SKM-1 (cell line): ENCODE measurements at regions not wholly inside any gene's neighbourhood (a gene's known extent, or its start where the extent isn't known, plus 50 kb on each side); places are given as distances from the start of the nearest gene placed in this dataset.

Experiments
- DNase-seq: peaks from one replicate; lab custom pipeline; 2025; ENCODE audit not compliant: unreplicated experiment; lab: John Stamatoyannopoulos, UW

DNA sequence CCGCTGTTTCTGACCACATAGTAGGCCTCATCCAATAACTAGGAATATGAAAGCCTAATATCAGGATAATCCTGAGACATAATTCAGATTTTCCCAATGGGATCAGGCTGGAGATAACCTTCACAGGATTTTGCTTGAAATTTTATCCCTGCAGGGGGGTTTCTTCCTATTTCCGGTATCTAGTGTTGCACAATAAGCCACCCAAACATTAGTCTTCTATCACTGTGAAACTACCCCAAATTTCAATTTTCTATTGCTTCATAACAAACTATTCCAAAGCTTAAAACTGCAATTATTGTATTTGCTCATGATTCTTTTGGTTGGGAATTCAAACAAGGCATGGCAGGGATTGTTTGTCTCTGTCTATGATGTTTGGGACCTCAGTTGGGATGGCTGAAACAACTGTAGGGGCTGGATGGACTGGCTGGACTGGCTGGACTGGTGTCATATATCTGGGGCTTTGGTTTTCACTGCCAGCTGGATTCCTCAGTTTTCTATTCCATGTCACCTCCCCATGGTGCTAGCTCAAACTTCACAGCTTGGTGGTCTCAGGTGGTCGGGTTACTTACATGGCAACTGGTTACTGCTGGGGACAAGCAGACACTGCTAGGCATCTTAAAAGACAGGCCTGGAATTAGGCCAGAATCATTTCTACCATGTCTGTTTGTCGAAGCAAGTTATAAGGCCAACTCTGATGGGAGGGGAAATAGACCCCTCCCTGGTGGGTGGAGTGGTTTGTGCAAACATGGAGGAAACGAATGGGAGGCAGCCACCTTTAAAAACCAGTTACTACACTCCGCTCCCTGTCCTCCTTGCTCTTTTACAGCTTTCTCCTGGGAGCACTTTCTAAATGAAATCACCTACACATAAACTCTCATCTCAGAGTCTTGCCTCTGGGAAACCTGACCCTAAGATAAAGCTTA lies 88.2 kb upstream of the STT3B start:
- DNase-seq, result no peak

GRCh38 chr3:31445701-31446100 lies 87.0 kb upstream of the STT3B start:
- DNase-seq, result no peak

DNA sequence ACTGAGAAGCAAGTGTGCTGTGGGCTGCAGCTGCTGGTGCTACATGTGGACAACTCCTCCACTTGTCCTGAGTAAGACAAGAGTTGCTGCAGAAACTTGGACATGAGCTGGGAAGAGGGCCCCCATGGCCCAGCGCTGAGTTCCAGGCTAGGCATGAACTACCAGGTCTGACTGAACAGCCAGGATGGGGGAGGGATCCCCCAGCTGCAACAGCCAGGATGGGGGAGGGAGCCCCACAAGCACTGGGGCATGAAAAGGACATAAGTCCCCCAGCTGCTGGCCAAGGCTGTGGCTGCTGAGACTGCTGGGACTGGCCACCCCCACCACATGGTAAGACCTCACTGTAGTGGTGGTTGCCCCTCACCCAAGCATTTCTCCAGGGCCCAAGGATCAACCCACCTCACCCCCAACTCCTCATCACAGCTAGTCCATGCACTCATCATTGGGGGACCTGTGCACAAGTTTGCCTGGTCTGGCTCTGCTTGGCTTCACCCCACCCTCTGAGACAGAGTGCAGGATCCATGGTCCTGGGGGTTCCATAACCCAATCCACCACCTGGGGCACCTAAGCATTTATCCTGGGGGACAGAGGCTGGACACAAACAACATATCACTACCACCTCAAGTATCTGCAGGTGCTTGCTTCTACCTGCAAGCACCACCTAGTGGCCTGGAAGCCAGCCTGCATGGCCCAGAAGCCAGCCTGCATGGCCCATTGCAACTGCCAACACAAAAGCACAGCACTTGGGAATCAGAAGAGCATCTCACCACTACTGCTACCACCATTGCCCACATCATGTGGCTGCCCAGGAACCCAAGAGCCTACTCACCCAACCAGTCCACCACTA lies 84.5 kb upstream of the STT3B start:
- peak; percentile 5 for DNase-seq

GRCh38 chr3:31448882-31449243 lies 83.9 kb upstream of the STT3B start:
- DNase-seq, result no peak

DNA sequence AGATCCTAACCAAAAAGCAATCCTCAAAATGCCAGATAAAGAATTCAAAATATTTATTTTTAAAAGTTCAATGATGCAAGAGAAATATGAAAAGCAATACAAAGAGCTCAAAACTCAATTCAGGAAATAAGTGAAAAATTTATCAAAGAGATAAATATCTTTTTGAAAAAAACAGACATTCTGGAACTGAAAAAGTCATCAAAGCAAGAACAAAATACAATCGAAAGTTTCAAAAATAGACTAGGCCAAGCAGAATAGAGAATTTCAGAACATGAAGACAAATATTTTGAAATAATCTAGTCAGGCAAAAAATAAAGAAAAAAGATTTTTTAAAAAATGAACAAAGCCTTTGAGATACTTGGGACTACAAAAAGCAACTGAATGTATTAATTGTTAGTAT lies 83.4 kb upstream of the STT3B start:
- no peak for DNase-seq

DNA sequence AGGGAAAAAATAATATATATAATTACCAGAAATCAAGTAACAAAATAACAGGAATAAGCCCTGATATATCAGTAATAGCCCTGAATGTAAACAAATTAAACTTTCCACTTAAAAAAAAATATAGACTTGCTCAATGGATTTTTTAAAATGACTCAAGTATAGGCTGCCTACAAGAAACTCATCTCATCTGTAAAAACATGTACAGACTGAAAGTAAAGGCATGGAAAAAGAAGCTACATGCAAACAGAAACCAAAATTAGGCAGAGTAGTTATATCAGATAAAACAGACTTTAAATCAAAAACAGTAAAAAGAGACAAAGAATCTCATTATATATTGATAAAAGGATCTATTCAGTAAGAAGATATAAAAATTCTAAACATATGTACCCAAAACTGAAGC lies 82.4 kb upstream of the STT3B start:
- DNase-seq, result no peak

- DNase-seq, result no peak
These were observed 80.1 kb upstream of the STT3B start for GRCh38 chr3:31452495-31453106.

- no peak for DNase-seq
These were observed 79.3 kb upstream of the STT3B start for GRCh38 chr3:31453430-31453829.

DNA sequence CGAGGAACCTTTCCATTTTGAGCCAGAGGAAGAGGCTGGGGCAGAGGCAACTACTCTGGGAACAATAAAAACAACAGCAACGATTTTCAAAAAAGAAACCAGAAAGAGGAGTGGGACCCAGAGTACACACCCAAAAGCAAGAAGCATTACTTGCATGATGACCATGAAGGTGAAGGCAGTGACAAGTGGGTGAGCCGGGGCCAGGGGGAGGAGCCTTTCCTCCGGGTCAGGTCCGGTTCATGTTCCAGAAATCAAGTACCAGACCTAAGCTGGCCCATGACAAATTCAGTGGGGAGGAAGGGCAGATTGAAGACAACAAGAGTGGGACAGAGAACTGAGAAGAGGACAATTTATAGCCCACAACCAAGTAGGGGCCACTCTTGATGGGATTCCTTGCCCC lies 77.2 kb upstream of the STT3B start:
- no peak for DNase-seq

- peak; percentile 65 for DNase-seq
These were observed 76.4 kb upstream of the STT3B start for GRCh38 chr3:31456373-31456772.

- no peak for DNase-seq
These were observed 71.3 kb upstream of the STT3B start for GRCh38 chr3:31461426-31461825.

GRCh38 chr3:31462050-31462569 lies 70.6 kb upstream of the STT3B start:
- DNase-seq, result peak; percentile 50

DNA sequence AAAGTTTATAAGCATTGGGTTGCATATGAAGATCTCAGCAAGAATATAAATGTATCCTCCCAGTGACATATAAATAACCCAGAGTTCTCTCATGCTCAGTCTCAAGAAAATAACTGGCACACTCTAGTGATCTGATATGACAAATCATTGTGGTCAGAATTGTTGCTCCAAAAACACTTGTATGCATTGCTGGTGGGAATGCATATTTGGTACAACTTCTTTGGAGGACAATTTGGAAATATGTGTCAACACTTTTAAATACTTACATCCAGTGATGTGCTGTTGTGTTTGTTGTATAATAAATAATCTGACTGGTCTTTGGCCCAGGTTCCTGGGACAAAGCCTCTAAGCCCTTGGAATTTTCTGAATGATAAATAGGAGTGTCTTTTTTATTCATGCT lies 66.7 kb upstream of the STT3B start:
- DNase-seq, result no peak

DNA sequence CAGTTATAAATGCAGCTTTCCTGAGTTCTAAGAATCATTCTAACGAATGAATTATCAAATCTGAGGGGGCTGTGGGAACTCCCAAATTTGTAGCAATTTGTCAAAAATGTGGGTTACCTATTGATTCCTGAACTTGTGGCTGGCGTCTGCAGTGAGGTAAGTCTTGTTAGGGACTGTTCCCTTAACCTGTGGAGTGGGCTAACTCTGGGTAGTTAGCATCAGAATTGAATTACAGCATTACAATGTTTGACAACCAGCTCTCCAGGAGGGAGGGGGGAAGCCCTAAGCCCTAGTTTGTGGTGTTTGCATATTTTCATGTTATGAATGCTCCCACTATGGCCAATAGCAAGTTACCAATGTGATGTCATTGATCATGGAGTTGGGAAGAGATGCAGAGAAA lies 65.9 kb upstream of the STT3B start:
- no peak for DNase-seq

DNA sequence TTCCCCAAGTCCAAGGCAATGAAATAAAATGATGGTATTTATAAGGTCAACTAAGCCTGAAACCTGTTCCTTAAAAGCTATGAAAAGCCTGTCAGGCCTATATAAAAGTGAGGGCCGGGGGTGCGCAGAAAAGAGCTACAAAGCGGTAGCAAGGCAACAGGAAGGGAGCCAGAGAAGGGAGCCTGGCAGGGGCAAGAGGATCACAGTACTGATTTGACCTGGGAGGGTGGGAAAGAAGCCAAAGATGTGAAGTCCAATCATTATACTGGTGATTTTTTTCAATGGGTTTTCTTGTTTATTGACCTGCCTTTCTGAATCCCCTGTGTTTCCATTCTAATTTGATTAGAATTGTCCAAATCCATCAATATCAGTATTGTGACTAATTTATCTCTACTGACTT lies 64.3 kb upstream of the STT3B start:
- no peak for DNase-seq

DNA sequence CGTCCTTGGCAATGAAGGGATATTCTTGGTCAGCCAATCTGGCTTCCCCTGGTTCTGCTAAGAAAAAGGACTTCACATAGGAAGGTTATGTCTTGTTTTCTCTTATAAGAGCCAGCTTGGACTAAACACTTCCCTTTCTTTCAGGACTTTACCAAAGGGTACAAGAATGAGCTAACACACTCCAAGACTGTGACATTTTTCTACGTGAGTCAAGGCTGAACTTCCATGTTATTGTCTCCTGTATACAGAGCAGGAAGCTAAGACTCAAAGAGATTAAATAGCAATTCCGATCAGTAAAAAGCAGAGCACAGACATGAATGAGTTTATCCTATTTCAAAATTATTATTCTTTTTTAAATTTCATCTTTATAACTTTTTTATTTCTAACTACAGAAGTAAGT lies 63.3 kb upstream of the STT3B start:
- no peak for DNase-seq

- DNase-seq, result no peak
These were observed 60.0 kb upstream of the STT3B start for GRCh38 chr3:31472479-31473390.

DNA sequence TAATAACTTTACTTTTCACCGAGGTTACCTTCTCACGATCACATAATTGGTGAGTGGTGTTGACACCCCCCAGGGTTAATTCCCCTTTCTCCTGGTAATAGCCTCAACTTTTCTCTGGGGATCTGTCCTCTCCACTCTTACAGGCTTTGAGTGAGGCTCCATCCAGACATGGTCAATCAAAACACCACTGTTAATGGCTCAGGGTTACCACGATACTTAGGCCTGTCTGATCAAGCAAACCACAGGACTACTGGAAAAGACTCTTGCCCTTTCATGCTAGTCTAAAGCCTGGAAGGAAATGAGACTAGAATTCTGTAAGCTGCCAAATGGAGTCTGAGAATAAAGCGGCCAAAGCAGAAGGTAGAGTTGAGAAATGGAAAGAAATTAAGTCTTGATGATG lies 56.5 kb upstream of the STT3B start:
- DNase-seq, result no peak

DNA sequence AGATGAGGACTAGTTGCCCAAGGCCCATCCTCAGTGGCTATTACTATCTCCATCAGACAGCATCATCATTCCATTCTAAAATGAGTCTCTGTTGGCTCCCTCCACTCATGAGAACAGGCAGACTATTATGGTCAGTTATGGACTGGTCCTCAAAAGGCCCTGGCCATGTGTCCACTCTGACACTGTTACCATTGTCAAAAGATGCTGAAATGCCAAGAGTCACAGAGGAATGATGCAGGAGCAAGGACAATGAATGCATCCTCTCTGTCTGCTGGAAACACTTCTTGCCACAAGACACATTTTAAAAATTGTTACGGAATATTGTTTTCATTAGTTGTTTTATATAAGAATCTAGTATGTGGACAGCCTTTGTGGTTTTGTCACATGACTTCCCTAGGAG lies 53.3 kb upstream of the STT3B start:
- DNase-seq, result no peak

- DNase-seq, result no peak
These were observed 51.0 kb upstream of the STT3B start for GRCh38 chr3:31481697-31482096.
